T-helper 1 cell treated with Interleukin-12 subunit alpha and Interleukin-12 subunit beta and Interleukin-4 antibody, amounts not matched to agents 30 ng/mL and 1 ng/mL, for 36 hours (primary cell): ENCODE measurements at regions not wholly inside any gene's neighbourhood (a gene's known extent, or its start where the extent isn't known, plus 50 kb on each side); places are given as distances from the start of the nearest gene placed in this dataset.

Experiments used
- intact Hi-C: fragments of 100-400 bp; cut with micrococcal nuclease; formaldehyde crosslinking; loops from one replicate; pipeline ENCODE4 v1.15.1; 2024

- intact Hi-C loops = no loop called here
These were observed 666.1 kb upstream of the PKDCC start for GRCh38 chr2:41381701-41382100.

- intact Hi-C loops = no loop called here
These were observed 660.3 kb upstream of the PKDCC start for GRCh38 chr2:41387519-41387918.

- intact Hi-C loops = no loop called here
These were observed 654.2 kb upstream of the PKDCC start for GRCh38 chr2:41393621-41394020.

GRCh38 chr2:41394541-41394940 is 653.3 kb upstream of the PKDCC start:
- intact Hi-C loops = no loop called here

GRCh38 chr2:41395692-41396091 is 652.1 kb upstream of the PKDCC start:
- intact Hi-C loops = no loop called here

GRCh38 chr2:41399437-41400087 is 648.3 kb upstream of the PKDCC start:
- intact Hi-C loops = no loop called here

GRCh38 chr2:41400088-41400665 is 647.6 kb upstream of the PKDCC start:
- intact Hi-C loops = no loop called here

- intact Hi-C loops = no loop called here
These were observed 642.4 kb upstream of the PKDCC start for GRCh38 chr2:41405441-41405840.

- intact Hi-C loops = no loop called here
These were observed 638.5 kb upstream of the PKDCC start for GRCh38 chr2:41409328-41409727.

GRCh38 chr2:41410011-41410410 is 637.8 kb upstream of the PKDCC start:
- intact Hi-C loops = no loop called here

- intact Hi-C loops = loop anchor here (1.0 to 2.0 kb wide), 2 partner anchors 368 to 673 kb away; no protein-coding TSS in a partner anchor
These were observed 633.9 kb upstream of the PKDCC start for GRCh38 chr2:41413813-41414485.

GRCh38 chr2:41414486-41415230 is 633.2 kb upstream of the PKDCC start:
- intact Hi-C loops = loop anchor here (1.0 to 2.0 kb wide), 2 partner anchors 368 to 672 kb away; no protein-coding TSS in a partner anchor

- intact Hi-C loops = no loop called here
These were observed 630.3 kb upstream of the PKDCC start for GRCh38 chr2:41417511-41417910.

- intact Hi-C loops = no loop called here
These were observed 627.6 kb upstream of the PKDCC start for GRCh38 chr2:41420219-41420618.

- intact Hi-C loops = no loop called here
These were observed 626.9 kb upstream of the PKDCC start for GRCh38 chr2:41420872-41421271.

GRCh38 chr2:41431756-41432155 is 616.1 kb upstream of the PKDCC start:
- intact Hi-C loops = no loop called here

GRCh38 chr2:41432459-41432858 is 615.4 kb upstream of the PKDCC start:
- intact Hi-C loops = no loop called here

- intact Hi-C loops = no loop called here
These were observed 612.8 kb upstream of the PKDCC start for GRCh38 chr2:41434991-41435390.

GRCh38 chr2:41441958-41442357 is 605.9 kb upstream of the PKDCC start:
- intact Hi-C loops = no loop called here

- intact Hi-C loops = no loop called here
These were observed 602.0 kb upstream of the PKDCC start for GRCh38 chr2:41445865-41446264.

- intact Hi-C loops = no loop called here
These were observed 601.6 kb upstream of the PKDCC start for GRCh38 chr2:41446266-41446665.

GRCh38 chr2:41448221-41448620 is 599.6 kb upstream of the PKDCC start:
- intact Hi-C loops = no loop called here
